Heart left ventricle (tissue), 16 donors: ENCODE measurements at regions not wholly inside any gene's neighbourhood (a gene's known extent, or its start where the extent isn't known, plus 50 kb on each side); places are given as distances from the start of the nearest gene placed in this dataset.
A peak's percentile ranks its signal among the peaks of the same experiment; 100 is the strongest.
"Not testable (repeated sequence)": the region's sequence is repeated elsewhere in the genome, so short reads cannot be mapped to it uniquely, and the experiment has no call there.

ENCODE experiments used
- ATAC-seq, 4 donors: fragments of 200-7000 bp; cut with Tn5 transposase; one replicate each; pipeline ENCODE4 v1.9.1; 2020 to 2022; ENCODE audit warnings: moderate library complexity in 4 of 4, mild to moderate bottlenecking in 3 of 4, moderate number of reproducible peaks in 1 of 4
- DNase-seq, 5 donors: peaks; one replicate each; pipeline ENCODE4 v3.0.0-alpha.2; 2020
- H3K27ac ChIP-seq, 12 donors: fragments of 200-600 bp; sonication (generic) in 4 of 12; one replicate each; pipeline versions ENCODE4 v1.5.0 to v1.8.0; 2016 to 2022; ENCODE audit warnings: mild to moderate bottlenecking in 2 of 12
- H3K27me3 ChIP-seq, 9 donors: fragments of 200-600 bp; sonication (generic) in 2 of 9; one replicate each; pipeline versions ENCODE4 v1.5.1 to v1.8.0; 2016 to 2022; ENCODE audit warnings: mild to moderate bottlenecking in 3 of 9
- H3K36me3 ChIP-seq, 9 donors: fragments of 200-600 bp; sonication (generic) in 2 of 9; one replicate each; pipeline versions ENCODE4 v1.5.0 to v1.8.0; 2018 to 2022; ENCODE audit warnings: mild to moderate bottlenecking in 2 of 9
- H3K4me1 ChIP-seq, 12 donors: fragments of 200-600 bp; sonication (generic) in 4 of 12; one replicate each; pipeline versions ENCODE4 v1.5.0 to v1.8.0; 2016 to 2022; ENCODE audit warnings: mild to moderate bottlenecking in 3 of 12
- H3K4me3 ChIP-seq, 12 donors: fragments of 200-600 bp; sonication (generic) in 4 of 12; one replicate each; pipeline versions ENCODE4 v1.5.0 to v1.8.0; 2017 to 2022; ENCODE audit warnings: mild to moderate bottlenecking in 9 of 12, moderate library complexity in 4 of 12
- H3K9me3 ChIP-seq, 12 donors: fragments of 200-600 bp; sonication (generic) in 4 of 12; one replicate each; pipeline versions ENCODE4 v1.5.0 to v1.8.0; 2016 to 2022; ENCODE audit warnings: mild to moderate bottlenecking in 1 of 12
- CTCF ChIP-seq, 12 donors: fragments of 200-600 bp; sonication (generic) in 4 of 12; IDR thresholded peaks; one replicate each; pipeline versions ENCODE4 v1.5.0 to v1.8.0; 2018 to 2022; ENCODE audit warnings: antibody characterized with exemption in 12 of 12, mild to moderate bottlenecking in 5 of 12
- POLR2A ChIP-seq, 2 donors: fragments of 450-650 bp; IDR thresholded peaks; one replicate each; pipeline ENCODE4 v1.6.1; 2017; ENCODE audit warnings: antibody characterized with exemption in 2 of 2, mild to moderate bottlenecking in 2 of 2, moderate library complexity in 2 of 2
- WGBS, 4 donors: extraction: QIAGEN DNeasy Blood & Tissue Kit in 2 of 4; methylation state at CpG; one replicate each; pipeline versions ENCODE4 v1.1.5 to v1.1.7; 2013 to 2018; 5-methylcytosine and 5-hydroxymethylcytosine counted together
- intact Hi-C, 10 donors: fragments of 100-400 bp; cut with DNase I; formaldehyde crosslinking; loops; one replicate each; pipeline versions ENCODE4 v1.11.1 to v1.14.2; 2022
- donor health status: ischemic (EF 13 %, LVEDD 7.1; RV severe dilation, severe dysfunction).
- donor health status: healthy with polysubstance abuse.
- donor health status: DM: no; HTN: yes; CAD: no.
- donor health status: DM: no; HTN: no; CAD: no.
- donor health status: ischemic (EF 25% LVEDD 6.9; RV normal size, moderate dysfunction).
- donor health status: ischemic (EF 25% LVEDD 5.7; RV mildly dilated, moderate dysfunction).
- donor health status: healthy.
- donor health status: DM: yes; HTN: yes; CAD: no.
- donor health status: ischemic (EF 35%, LVEDD 5.7; RV mildly dilated, moderate dysfunction).
- donor health status: nonischemic (EF 11% LVEDD 7.7; RV severe dilation, severe dysfunction).
- donor health status: DM: yes; HTN: yes; CAD: no.
- donor health status: PGD.
- donor health status: ischemic (EF 29% LVEDD 5.4; RV normal size, mild dysfunction).
- donor health status: nonischemic (EF 23%, LVEDD 6.1; RV moderate dilation, normal function).

DNA sequence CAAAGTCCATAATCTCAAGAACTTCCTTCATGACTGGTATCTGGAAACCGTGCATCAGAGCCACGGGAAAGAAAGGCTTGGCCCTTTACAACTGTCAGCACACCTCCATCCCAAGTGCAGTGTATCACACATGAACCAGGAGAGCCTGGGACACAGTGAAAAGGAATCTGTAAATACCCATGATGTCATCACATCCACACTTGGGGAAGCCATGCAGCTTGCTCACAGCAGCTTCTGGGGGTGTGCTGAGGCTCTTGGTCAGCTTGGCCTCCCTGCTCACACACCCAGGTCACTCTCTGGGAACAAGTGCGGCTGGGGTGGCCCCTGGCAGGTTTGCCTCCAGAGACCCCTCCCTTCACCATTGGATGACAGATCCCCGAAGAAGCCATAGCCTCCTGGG lies 51.6 kb upstream of the ASAH2B start:
- not testable (repeated sequence) for H3K4me1 ChIP-seq
- 60 to 100% (median 69%) methylated on average over 2 to 4 of the region's 4 CpGs for WGBS, 4 donors

GRCh38 chr10:50684365-50684764 lies 55.4 kb upstream of the ASAH2B start:
- H3K36me3 ChIP-seq, DNase-seq, intact Hi-C loops, ATAC-seq, H3K27ac ChIP-seq, H3K4me3 ChIP-seq, H3K27me3 ChIP-seq, H3K4me1 ChIP-seq, H3K9me3 ChIP-seq: not testable (repeated sequence)
- WGBS, 4 donors = 43 to 80% (median 64%) methylated on average over 3 to 6 of the region's 6 CpGs

More for the DNA sequence above, 51.6 kb upstream of the ASAH2B start:
- H3K9me3 ChIP-seq, DNase-seq, H3K27me3 ChIP-seq, intact Hi-C loops, H3K36me3 ChIP-seq, H3K4me3 ChIP-seq, H3K27ac ChIP-seq: not testable (repeated sequence)
- peak in 1 of 4 donors; percentile 26 for ATAC-seq

DNA sequence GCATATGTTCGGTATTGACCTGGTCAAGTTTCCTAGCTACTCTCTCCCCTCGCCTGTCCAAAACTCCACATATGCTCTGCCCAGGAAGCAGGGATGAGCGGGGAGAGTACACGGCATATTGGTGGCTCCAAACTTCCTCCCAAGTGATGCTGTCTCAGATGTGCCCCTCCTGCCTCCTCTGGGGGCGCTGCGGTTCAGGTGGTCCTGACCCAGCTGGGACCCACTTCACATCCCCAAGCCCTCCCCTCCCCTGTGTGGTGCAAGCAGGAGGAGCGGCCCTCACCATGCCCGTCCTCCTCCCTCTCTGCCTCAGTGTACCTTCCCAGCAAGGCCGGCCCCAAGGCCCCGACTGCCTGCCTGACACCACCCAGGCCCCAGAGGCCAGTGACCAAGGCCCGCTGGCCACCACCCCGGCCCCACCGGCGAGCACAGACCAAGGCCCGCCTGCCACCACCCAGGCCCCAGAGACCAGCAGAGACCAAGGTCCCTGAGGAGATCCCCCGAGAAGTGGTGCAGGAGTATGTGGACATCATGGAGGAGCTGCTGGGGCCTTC lies 56.5 kb upstream of the ASAH2B start:
- H3K27me3 ChIP-seq, H3K27ac ChIP-seq, H3K36me3 ChIP-seq, H3K4me3 ChIP-seq, ATAC-seq, H3K4me1 ChIP-seq, DNase-seq, H3K9me3 ChIP-seq, intact Hi-C loops: not testable (repeated sequence)
- 92 to 100% (median 97%) methylated on average over 2 to 15 of the region's 16 CpGs for WGBS, 4 donors

DNA sequence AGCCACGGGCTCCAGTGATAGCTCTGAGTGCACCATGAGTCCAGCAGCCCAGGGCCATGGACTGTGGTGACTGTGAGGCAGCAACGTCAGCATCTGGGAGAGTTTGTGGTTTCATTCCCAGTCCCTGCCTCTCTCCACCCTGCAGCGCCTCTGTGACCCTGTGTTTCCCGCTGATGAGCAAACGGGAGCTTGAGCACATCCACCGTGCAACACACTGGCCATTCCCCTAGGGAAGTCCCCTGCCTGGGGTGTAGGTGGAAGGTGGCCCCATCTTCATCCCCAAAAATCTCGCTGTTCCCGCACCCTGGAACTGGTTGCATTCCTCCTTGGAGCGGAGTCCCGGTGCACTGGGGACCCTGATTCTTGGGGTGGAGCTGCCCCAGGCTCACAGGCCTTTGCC lies 56.9 kb upstream of the SGMS1 start:
- H3K4me3 ChIP-seq, H3K27ac ChIP-seq, ATAC-seq, H3K9me3 ChIP-seq, H3K4me1 ChIP-seq, intact Hi-C loops, H3K36me3 ChIP-seq, DNase-seq, H3K27me3 ChIP-seq: not testable (repeated sequence)
- WGBS, 4 donors = 69 to 90% (median 82%) methylated on average over 7 to 10 of the region's 10 CpGs

DNA sequence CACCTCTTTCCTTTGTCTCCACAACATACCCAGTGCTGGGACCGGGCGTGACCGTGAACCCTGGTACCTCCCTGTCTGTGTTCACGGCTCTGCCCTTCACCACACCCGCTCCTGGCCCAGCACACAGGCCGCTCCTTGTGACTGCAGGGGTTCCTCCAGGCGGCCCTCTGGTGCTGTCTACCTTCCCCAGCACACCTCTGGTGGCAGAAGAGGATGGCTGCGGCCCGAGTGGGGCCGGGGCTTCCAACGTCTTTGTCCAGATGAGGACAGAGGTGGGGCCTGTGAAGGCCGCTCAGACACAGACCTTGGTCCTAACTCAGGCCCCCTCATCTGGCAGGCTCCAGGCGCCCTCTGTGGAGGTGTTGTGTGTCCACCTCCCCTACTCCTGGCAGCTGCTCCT lies 55.4 kb upstream of the SGMS1 start:
- TF ChIP-seq CTCF (IDR thresholded peaks at IDR 0.05) (no peak), POLR2A (IDR thresholded peaks at IDR 0.05) (no peak)
- Histone ChIP-seq H3K4me3 (no peak overlapping the region), H3K9me3 (no peaks in the 10 kb centered on the region), H3K4me1 (no peaks in the 10 kb centered on the region), H3K27ac (no peak overlapping the region), H3K27me3 (no peaks in the 10 kb centered on the region), H3K36me3 (no peaks in the 10 kb centered on the region)
- 85 to 96% (median 89%) methylated on average over 9 to 13 of the region's 13 CpGs for WGBS, 4 donors
- no peak for ATAC-seq
- no peak for DNase-seq
- intact Hi-C loops = no loop called here

DNA sequence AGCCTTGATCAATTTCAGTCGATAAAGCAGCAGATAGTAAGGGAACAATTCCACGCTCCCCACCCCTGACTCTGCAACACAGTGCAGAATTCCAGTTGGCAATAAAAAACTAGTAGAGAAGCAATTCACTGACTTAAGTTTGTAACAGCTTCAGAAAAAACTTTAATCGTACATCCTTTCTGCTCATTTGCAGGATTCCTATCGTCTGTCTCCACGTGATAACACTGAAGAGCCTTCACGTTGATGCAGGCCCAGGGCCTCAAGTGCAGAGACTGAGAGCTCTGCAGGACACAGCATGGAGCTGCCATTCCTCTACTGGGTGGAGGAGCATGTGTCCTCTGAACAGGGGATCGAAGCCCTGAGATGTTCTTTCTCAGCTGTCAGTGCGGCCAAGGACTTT lies 51.8 kb upstream of the SGMS1 start:
- H3K4me3 ChIP-seq, H3K27ac ChIP-seq, ATAC-seq, DNase-seq, H3K9me3 ChIP-seq, H3K4me1 ChIP-seq, intact Hi-C loops, H3K36me3 ChIP-seq, H3K27me3 ChIP-seq: not testable (repeated sequence)
- 71 to 83% (median 74%) methylated on average over 7 to 8 of the region's 8 CpGs for WGBS, 4 donors

GRCh38 chr10:50674469-50675254 lies 50.9 kb upstream of the SGMS1 start:
- H3K27me3 ChIP-seq = no peaks in the 10 kb centered on the region
- H3K9me3 ChIP-seq = no peaks in the 10 kb centered on the region
- TF ChIP-seq POLR2A (IDR thresholded peaks at IDR 0.05) (no peak), CTCF (IDR thresholded peaks at IDR 0.05) (no peak)
- intact Hi-C loops = no loop called here
- no peaks in the 10 kb centered on the region for H3K4me1 ChIP-seq
- 69 to 85% (median 80%) methylated on average over 36 to 42 of the region's 42 CpGs for WGBS, 4 donors
- no peak overlapping the region for H3K27ac ChIP-seq
- H3K36me3 ChIP-seq = no peaks in the 10 kb centered on the region
- H3K4me3 ChIP-seq = no peak overlapping the region
- ATAC-seq (no peak), DNase-seq (no peak)
